ENCODE measurements at regions not wholly inside any gene's neighbourhood (a gene's known extent, or its start where the extent isn't known, plus 50 kb on each side); places are given as distances from the start of the nearest gene placed in this dataset.

DNA sequence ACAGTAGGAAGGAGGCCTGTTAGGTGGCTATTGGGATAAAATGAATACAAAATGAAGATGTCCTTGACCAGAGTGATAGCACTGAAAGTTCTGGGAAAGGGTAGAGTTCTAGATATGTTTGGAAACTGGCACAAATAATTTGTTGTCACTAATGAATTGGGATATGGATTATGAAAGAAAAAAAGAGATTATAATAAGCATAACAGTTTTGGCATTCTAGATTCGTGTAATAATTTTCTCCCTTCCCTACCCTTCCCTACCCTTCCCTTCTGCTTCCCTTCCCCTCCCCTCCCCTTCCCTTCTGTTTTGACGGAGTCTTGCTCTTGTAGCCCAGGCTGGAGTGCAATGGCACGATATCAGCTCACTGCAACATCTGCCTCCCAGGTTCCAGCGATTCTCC is 271.0 kb upstream of the PRR20A start:
- Mint-ChIP-seq H3K36me3 (ENCODE audit: low read depth, unreplicated experiment) (no peaks in the 10 kb centered on the region), H3K9me3 (ENCODE audit: unreplicated experiment) (no peaks in the 10 kb centered on the region), H3K27me3 (ENCODE audit: low read depth, unreplicated experiment) (no peaks in the 10 kb centered on the region), H3K27ac (ENCODE audit: unreplicated experiment) (no peak overlapping the region), H3K4me1 (ENCODE audit: low read depth, unreplicated experiment) (no peaks in the 10 kb centered on the region), H3K4me3 (ENCODE audit: unreplicated experiment) (no peak overlapping the region)
- Histone ChIP-seq H3K9ac (ENCODE audit: low read length) (no peak overlapping the region), H3K9me3 (ENCODE audit: insufficient read depth, low read depth, low read length) (no peaks in the 10 kb centered on the region), H2AFZ (ENCODE audit: low read depth, low read length) (no peak overlapping the region), H3K36me3 (ENCODE audit: insufficient read depth, low read length) (no peaks in the 10 kb centered on the region), H4K20me1 (ENCODE audit: insufficient read depth, low read length) (no peaks in the 10 kb centered on the region), H3K27me3 (ENCODE audit: insufficient read depth, low read length) (no peaks in the 10 kb centered on the region), H3K27ac (ENCODE audit: low read depth, low read length) (no peak overlapping the region), H3K4me3 (ENCODE audit: insufficient read depth, low read depth, low read length) (no peak overlapping the region), H3K79me2 (ENCODE audit: insufficient read depth, low read length) (no peaks in the 10 kb centered on the region), H3K4me2 (ENCODE audit: low read length) (no peak overlapping the region), H3K4me1 (ENCODE audit: insufficient read depth, low read length) (no peaks in the 10 kb centered on the region)
- no peak for TF ChIP-seq EZH2 (IDR thresholded peaks at IDR 0.05; ENCODE audit: insufficient read depth, low read length)
- TF ChIP-seq, protein P1, sequence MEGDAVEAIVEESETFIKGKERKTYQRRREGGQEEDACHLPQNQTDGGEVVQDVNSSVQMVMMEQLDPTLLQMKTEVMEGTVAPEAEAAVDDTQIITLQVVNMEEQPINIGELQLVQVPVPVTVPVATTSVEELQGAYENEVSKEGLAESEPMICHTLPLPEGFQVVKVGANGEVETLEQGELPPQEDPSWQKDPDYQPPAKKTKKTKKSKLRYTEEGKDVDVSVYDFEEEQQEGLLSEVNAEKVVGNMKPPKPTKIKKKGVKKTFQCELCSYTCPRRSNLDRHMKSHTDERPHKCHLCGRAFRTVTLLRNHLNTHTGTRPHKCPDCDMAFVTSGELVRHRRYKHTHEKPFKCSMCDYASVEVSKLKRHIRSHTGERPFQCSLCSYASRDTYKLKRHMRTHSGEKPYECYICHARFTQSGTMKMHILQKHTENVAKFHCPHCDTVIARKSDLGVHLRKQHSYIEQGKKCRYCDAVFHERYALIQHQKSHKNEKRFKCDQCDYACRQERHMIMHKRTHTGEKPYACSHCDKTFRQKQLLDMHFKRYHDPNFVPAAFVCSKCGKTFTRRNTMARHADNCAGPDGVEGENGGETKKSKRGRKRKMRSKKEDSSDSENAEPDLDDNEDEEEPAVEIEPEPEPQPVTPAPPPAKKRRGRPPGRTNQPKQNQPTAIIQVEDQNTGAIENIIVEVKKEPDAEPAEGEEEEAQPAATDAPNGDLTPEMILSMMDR (IDR thresholded peaks at IDR 0.05; ENCODE audit: insufficient read depth, low read depth, low read length) = no peak
- FAIRE-seq (no peak), DNase-seq (ENCODE audit: low read depth) (no peak)

DNA sequence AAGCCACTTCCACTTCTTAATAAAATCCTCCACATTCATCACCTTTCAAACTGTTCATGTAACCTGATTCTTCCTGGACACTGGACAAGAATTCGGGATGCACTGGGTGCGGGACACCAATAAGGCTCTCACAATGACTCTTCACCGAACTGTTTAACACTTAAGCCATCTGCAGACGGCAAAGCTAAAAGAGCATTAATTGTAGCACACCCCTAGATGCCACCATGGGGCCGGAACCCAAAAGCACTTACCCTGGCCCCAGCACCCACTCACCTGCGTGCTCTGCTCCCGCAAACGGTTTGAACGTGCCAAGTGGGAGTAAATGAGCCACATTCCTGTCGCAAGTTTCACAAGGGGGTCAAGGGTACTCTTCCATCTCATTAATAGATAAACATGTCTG is 254.3 kb upstream of the PRR20A start:
- DNase-seq (ENCODE audit: low read depth) (no peak), FAIRE-seq (no peak)
- no peak overlapping the region for H3K4me2 ChIP-seq (ENCODE audit: low read length)
- H3K36me3 ChIP-seq (ENCODE audit: insufficient read depth, low read length) = no peaks in the 10 kb centered on the region
- Mint-ChIP-seq H3K27ac (ENCODE audit: unreplicated experiment) (no peak overlapping the region), H3K27me3 (ENCODE audit: low read depth, unreplicated experiment) (no peaks in the 10 kb centered on the region), H3K4me1 (ENCODE audit: low read depth, unreplicated experiment) (no peaks in the 10 kb centered on the region), H3K9me3 (ENCODE audit: unreplicated experiment) (peaks cover 4% of the 10 kb centered on the region), H3K36me3 (ENCODE audit: low read depth, unreplicated experiment) (no peaks in the 10 kb centered on the region), H3K4me3 (ENCODE audit: unreplicated experiment) (no peak overlapping the region)
- no peaks in the 10 kb centered on the region for H3K9me3 ChIP-seq (ENCODE audit: insufficient read depth, low read depth, low read length)
- no peaks in the 10 kb centered on the region for H3K79me2 ChIP-seq (ENCODE audit: insufficient read depth, low read length)
- no peaks in the 10 kb centered on the region for H3K27me3 ChIP-seq (ENCODE audit: insufficient read depth, low read length)
- no peak for TF ChIP-seq EZH2 (IDR thresholded peaks at IDR 0.05; ENCODE audit: insufficient read depth, low read length)
- TF ChIP-seq, protein P1 (IDR thresholded peaks at IDR 0.05; ENCODE audit: insufficient read depth, low read depth, low read length) = no peak
- no peak overlapping the region for H3K9ac ChIP-seq (ENCODE audit: low read length)
- H3K27ac ChIP-seq (ENCODE audit: low read depth, low read length) = no peak overlapping the region
- no peak overlapping the region for H2AFZ ChIP-seq (ENCODE audit: low read depth, low read length)
- no peaks in the 10 kb centered on the region for H4K20me1 ChIP-seq (ENCODE audit: insufficient read depth, low read length)
- H3K4me1 ChIP-seq (ENCODE audit: insufficient read depth, low read length) = no peaks in the 10 kb centered on the region
- no peak overlapping the region for H3K4me3 ChIP-seq (ENCODE audit: insufficient read depth, low read depth, low read length)

DNA sequence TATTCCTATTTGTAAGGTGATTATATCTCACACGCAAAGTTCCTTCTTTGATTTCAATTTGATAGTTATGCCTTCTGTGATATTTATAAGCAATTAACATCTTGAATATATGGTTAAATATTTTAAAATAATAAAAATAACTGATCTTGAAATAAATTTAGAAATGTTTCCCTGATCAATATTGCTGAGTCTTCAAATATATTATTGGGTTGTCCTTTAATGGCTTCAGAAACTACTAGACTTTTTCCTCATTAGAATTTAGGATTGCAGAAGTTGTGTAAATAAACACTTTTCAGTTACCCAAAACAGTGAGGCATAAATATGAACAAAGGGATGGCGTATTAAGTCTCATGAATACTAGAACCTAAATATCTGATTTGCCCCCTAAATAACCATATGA is 252.3 kb upstream of the PRR20A start:
- no peak overlapping the region for H2AFZ ChIP-seq (ENCODE audit: low read depth, low read length)
- H3K4me1 Mint-ChIP-seq (ENCODE audit: low read depth, unreplicated experiment) = no peaks in the 10 kb centered on the region
- H3K9me3 ChIP-seq (ENCODE audit: insufficient read depth, low read depth, low read length) = no peaks in the 10 kb centered on the region

More for the DNA sequence above, 252.3 kb upstream of the PRR20A start:
- no peak for TF ChIP-seq EZH2 (IDR thresholded peaks at IDR 0.05; ENCODE audit: insufficient read depth, low read length)
- TF ChIP-seq, protein P1 (IDR thresholded peaks at IDR 0.05; ENCODE audit: insufficient read depth, low read depth, low read length) = no peak
- H3K4me3 ChIP-seq (ENCODE audit: insufficient read depth, low read depth, low read length) = no peak overlapping the region
- DNase-seq (ENCODE audit: low read depth) = no peak
- no peak overlapping the region for H3K4me3 Mint-ChIP-seq (ENCODE audit: unreplicated experiment)
- H3K36me3 Mint-ChIP-seq (ENCODE audit: low read depth, unreplicated experiment) = no peaks in the 10 kb centered on the region
- no peak for FAIRE-seq
- H3K9ac ChIP-seq (ENCODE audit: low read length) = no peak overlapping the region
- H4K20me1 ChIP-seq (ENCODE audit: insufficient read depth, low read length) = no peaks in the 10 kb centered on the region
- no peak overlapping the region for H3K27ac ChIP-seq (ENCODE audit: low read depth, low read length)
- no peaks in the 10 kb centered on the region for H3K36me3 ChIP-seq (ENCODE audit: insufficient read depth, low read length)
- H3K4me1 ChIP-seq (ENCODE audit: insufficient read depth, low read length) = no peaks in the 10 kb centered on the region
- no peaks in the 10 kb centered on the region for H3K9me3 Mint-ChIP-seq (ENCODE audit: unreplicated experiment)
- H3K27me3 Mint-ChIP-seq (ENCODE audit: low read depth, unreplicated experiment) = no peaks in the 10 kb centered on the region
- H3K79me2 ChIP-seq (ENCODE audit: insufficient read depth, low read length) = no peaks in the 10 kb centered on the region
- no peaks in the 10 kb centered on the region for H3K27me3 ChIP-seq (ENCODE audit: insufficient read depth, low read length)
- no peak overlapping the region for H3K27ac Mint-ChIP-seq (ENCODE audit: unreplicated experiment)
- H3K4me2 ChIP-seq (ENCODE audit: low read length) = no peak overlapping the region

All from astrocyte (in vitro differentiated cells and primary cell).